C4-2B (cell line): ENCODE measurements at regions not wholly inside any gene's neighbourhood (a gene's known extent, or its start where the extent isn't known, plus 50 kb on each side); places are given as distances from the start of the nearest gene placed in this dataset.

Source experiments
- ZFX ChIP-seq: fragments of 450-650 bp; IDR thresholded peaks from 2 replicates; pipeline ENCODE4 v1.6.1; 2017
- TF ChIP-seq, protein P1 (sequence below): fragments of 450-650 bp; conservative IDR thresholded peaks from 2 replicates; pipeline ENCODE4 v1.5.1; 2017; ENCODE audit warnings: mild to moderate bottlenecking

DNA sequence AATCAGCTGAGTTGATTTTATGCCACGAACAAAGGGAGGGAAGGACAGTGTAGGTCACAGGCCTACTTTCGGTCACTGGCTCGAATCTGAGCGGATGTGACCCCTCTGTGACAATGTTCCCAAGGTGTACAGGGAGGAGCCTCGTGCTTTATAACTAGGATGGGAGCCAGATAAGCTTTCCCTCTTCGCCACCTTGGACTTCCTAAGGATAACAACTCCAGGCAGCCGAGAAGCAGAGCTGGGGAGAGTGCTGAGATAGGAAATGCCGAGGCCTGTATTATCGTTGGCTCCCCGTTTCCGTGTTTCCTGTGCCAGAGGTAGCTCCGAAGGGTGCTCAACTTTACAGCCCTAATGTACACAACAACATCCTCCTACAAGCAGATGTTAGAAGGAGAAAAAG is 217.8 kb upstream of the IRX3 start:
- TF ChIP-seq ZFX = no peak
- TF ChIP-seq, protein P1, sequence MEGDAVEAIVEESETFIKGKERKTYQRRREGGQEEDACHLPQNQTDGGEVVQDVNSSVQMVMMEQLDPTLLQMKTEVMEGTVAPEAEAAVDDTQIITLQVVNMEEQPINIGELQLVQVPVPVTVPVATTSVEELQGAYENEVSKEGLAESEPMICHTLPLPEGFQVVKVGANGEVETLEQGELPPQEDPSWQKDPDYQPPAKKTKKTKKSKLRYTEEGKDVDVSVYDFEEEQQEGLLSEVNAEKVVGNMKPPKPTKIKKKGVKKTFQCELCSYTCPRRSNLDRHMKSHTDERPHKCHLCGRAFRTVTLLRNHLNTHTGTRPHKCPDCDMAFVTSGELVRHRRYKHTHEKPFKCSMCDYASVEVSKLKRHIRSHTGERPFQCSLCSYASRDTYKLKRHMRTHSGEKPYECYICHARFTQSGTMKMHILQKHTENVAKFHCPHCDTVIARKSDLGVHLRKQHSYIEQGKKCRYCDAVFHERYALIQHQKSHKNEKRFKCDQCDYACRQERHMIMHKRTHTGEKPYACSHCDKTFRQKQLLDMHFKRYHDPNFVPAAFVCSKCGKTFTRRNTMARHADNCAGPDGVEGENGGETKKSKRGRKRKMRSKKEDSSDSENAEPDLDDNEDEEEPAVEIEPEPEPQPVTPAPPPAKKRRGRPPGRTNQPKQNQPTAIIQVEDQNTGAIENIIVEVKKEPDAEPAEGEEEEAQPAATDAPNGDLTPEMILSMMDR = no peak
